Fibroblast of skin of right biceps (primary cell): ENCODE measurements at regions not wholly inside any gene's neighbourhood (a gene's known extent, or its start where the extent isn't known, plus 50 kb on each side); places are given as distances from the start of the nearest gene placed in this dataset.
"Not testable (repeated sequence)": the region's sequence is repeated elsewhere in the genome, so short reads cannot be mapped to it uniquely, and the experiment has no call there.

Experiments used
- DNase-seq: peaks from one replicate; pipeline ENCODE4 v3.0.0-alpha.2; 2013

DNA sequence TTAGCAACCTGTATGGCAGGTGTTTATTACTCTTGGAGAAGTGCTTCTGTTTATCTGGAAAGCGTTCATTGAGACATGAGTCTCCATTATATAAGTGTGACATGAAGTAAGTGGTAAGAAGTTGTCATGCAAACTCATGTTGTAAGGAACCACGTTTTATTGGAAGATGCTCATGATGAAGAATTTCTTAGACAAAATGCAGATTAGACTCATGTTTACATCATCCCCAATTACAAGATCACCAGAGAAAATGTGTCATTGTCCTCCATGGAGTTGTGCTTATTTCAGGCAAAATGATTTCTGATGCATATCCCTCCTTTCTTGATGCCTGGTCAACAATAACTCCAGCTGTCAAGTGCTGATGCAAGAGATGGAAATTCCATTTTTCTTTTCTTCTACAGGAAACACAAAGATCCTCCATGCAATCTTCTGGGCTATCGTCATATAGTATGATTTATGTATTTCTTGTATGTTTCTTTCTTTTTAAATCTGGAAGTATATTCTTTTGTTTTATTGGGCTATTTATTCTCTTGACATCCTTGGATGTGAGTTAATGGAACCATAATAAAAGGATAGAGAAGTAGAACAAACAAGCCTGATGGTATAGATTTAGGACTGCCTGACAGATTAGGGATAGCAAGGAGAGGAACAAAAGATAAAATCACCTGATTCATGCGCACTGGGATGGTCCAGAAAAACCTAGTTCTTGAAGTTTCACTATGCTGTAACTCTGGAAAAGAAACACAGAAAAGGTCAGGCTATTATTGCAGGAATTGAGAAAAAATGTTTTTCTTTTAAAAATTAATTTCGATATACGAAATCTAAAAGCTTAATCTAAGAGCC lies 50.7 kb upstream of the DIAPH3 start:
- DNase-seq, result peak; percentile 11

DNA sequence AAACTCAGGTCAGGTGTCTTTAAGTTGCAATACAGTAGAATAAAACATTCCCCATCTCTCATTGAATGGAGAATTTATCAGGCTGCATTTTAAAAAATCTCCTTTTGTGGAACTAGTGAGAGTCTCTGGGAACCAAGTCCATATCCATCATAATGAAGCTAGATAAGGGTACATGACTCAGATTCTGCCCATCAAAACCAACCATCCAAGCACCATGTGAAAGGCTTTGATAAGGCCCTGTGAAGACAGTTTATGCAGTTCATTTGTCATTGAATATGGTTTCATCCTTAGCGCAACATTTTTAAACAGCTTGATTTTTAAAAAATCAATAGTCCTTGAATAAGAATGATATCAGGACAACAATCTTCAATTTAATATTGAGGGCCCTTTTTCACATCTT lies 56.3 kb upstream of the DIAPH3 start:
- no peak for DNase-seq

DNA sequence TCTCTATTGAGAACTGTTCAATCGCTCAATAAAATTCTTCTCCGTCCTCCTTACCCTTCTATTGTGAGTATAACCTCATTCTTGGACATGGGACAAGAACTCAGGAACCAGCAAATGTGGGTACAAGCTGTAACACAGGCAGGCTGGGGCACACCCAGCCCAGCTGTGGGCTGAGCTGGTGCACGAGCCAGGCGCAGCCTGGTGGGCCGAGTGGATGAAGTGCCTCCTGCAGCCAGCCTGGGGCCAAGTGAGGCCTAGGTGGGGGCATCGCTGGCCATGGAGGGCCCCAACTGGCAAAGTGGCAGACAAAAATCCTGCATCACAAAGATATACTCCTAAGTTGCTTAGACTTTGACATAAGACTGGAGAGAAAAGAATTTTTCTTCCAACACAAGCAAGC lies 57.9 kb upstream of the DIAPH3 start:
- no peak for DNase-seq

DNA sequence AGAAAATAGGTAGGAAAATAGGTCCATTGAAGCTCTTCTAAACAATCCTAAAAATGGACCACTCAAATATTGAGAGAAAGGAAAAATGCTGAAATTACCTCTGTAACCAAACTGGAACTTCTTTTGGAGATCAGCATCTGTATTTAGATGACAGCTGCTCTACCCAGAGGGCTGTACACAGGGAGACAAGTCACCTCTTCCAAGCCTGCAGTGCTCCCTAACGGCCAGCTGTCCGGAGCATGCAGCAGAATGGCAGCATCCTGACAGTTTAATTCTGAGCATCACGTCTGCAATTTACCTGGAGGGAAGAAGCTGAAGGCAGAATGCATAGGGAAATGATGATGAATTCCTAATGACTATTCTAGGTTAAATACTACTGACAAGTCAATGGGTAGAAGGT lies 62.8 kb upstream of the DIAPH3 start:
- peak; percentile 26 for DNase-seq

DNA sequence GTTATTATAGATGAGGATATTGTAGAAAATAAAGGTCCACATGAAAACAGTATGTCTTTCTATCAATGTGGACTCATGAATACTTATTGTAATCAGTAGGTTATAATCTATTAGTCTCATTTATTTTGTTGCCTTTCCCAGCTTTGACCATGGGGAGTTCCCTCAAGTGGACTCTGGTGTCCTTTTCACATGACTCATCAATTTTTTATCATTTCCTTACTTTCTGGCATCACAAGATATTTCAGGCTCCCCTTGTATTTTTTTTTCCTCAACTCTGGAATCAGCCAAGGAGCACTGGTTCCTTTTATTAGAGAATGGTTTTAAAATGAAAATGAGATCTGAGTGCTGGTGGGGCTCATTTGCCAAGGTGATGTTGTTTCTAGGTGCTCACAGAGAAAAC lies 63.4 kb upstream of the DIAPH3 start:
- DNase-seq, result no peak

DNA sequence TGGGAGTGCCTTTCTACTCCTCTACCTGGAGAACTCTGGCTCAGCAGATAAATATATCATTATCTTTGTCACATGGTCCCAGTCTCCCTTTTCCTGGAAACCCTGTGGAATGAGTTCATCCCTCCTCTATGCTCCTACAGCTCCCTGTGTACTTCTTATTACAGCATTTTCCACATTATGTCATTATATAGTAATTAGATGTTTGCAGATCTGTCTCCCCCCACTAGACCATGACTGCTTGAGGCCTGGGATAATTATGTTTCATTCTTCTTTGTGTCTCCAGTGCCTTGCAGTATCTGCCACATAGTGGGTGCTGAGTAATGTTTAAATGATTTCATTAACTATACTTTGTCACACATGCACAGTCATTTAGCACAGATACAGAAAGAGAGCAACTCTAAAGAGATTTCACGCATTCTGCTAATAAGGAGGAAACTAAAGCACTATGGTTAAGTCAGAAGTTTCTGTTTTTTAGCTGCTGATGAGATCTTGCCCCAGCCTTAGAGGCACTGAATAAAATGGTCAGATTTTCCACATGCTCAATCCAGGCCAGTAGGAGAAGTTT lies 66.1 kb upstream of the DIAPH3 start:
- DNase-seq, result peak; percentile 63

DNA sequence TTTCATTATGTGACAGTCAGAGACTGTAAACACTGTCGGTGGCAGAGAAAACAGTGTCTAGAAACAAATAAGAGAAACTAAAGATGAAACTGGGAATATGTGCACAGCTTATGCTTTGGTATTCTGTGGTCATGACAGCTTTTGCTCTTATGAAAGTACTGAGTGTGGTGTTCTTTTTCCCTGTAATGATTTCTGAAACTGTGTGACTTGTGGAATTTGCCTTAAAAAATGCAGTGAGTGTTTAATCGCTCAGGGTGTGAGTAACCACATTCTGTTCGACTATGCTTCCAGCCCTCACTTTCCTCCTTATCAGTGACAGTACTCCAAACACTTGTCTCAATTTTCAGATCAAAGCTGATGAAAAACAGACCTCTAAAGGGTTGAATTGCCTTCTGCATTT lies 66.9 kb upstream of the DIAPH3 start:
- DNase-seq, result peak; percentile 56

DNA sequence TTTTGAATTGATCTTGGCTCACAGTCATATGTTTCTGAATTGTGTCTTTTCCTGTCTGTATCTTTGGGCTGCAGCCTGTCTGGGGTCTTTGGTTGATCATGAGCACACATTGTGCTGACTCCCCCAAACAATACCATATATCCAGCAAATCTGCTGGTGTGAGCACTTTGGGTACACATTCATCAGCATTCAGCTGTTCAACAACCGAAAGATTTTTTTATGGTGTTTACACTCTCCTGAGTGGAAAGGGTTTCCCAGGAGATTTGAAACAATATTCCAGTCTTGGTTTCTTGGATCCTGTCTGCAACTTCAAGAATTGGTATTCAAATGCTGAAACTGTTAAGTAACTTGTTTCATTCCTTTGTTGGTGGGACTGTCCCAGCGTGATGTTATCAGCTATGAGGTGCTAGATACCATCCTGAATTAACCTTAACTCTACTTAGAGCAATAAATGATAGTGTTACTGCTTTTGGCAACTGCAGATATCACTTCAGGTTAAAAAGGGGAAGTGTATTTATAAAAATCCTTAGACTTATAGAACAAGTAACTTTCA lies 78.4 kb upstream of the DIAPH3 start:
- no peak for DNase-seq

DNA sequence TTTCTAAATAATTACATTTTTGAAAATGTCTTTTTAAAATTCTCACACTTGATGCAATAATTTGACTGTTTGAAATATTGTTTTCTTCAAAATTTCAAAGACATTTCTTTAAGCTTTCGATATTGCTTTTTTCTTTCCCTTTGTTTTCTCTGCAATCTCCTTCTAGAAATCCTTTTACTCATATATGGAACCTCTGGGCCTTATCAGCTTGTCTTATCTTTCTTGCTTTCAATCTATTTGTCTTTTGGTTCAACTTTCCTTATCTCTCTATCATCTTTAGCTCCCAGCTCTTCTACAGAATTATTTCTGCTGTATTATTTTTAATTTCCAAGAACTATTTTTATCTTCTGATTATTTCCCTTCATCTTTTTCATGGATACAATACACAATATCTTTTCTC lies 80.7 kb upstream of the DIAPH3 start:
- DNase-seq, result no peak

DNA sequence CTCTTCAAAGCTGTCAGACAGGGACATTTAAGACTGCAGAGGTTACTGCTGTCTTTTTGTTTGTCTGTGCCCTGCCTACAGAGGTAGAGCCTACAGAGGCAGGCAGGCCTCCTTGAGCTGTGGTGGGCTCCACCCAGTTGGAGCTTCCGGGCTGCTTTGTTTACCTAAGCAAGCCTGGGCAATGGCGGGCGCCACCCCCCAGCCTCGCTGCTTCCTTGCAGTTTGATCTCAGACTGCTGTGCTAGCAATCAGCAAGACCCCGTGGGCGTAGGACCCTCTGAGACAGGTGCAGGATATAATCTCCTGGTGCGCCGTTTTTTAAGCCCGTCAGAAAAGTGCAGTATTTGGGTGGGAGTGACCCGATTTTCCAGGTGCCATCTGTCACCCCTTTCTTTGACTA lies 87.7 kb upstream of the DIAPH3 start:
- DNase-seq, result not testable (repeated sequence)

DNA sequence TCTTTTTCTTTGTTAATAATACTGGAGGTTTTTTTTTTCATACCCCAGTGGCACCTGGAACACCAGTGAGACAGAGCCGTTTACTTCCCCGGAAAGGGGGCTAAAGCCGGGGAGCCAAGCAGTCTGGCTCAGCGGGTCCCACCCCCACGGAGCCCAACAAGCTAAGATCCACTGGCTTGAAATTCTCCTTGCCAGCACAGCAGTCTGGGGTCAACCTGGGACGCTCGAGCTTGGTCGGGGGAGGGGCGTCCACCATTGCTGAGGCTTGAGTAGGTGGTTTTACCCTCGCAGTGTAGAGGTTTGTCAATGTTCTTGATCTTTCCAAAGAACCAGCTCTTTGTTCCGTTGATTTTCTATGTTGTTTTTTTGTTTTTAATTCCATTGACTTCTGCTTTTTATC lies 94.6 kb upstream of the DIAPH3 start:
- no peak for DNase-seq

DNA sequence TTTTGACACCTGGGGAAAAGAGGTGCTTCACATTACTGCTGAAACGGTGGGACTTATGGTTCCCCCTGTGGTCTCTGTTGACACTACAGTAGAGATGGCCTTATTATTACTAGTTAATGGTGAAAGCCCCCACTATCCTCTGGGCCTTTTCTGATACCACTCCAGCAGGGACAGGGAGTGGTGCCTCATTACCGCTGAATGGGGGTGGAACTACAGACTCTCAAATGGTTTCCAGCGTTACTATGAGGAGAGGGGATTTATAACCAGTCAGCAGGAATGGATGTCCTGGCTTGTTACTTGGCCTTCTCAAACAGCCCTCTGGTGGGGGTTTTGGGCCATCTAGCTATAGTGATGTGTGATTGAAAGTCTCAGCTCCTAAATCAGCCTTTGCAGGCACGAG lies 96.7 kb upstream of the DIAPH3 start:
- no peak for DNase-seq

DNA sequence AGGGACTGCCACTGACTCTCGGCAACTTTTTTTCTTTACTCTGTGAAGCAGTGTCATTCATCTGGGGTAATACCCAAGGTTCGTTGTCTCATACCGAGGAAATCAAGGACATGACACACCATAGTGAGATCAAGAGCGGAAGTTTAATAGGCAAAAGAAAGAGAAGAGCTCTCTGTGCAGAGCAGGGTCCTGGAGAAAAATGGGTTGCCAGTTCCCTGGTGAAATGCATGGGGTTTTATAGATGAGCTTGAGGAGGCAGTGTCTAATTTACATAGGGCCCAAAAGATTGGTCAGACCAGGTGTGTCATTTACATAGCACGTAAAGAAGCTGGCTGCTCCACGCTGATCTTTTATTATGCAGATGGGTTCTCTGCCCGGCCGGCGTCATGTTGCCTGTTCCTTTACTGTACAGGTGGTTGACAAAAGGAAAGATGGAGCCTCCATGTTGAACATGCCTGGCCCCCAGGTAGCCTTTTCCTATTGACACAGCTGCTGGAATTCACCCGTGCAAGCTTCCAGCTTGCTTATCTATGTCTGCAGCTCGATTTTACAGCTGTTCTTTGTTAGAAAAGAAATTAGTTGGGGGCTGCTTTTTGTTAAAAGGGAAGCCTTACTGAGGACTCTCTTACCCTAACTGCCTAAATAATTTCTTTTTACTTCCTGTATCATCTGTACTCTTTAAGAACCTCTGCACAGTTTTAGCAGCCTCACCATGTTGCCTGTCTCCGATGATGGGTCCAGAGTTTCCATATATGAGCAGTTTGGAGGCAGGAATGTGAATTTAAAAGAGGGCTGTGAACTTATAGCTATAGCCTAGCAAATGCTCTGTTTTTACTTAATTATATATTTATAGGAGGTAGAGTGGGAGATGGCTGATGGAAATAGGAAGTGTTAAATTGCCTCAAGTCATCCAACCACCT lies 98.0 kb upstream of the DIAPH3 start:
- DNase-seq, result no peak

DNA sequence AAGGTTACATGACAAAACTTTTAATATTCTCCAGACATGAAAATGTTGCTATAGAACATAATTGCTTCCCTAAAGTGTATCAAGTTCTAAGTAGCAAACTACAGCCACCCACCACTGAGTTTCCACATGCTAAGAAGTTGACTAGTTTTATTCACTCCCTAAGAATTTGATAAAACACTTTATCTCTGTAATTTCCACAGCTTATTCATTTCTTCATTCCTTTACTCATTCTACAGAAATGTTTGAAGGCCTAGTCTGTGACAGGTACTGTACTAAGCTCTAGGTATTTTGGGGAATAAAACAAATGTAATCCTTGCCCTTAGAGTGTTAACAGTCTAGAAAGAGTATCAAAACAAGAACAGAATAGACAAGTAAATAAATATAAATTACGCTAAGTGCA lies 101.8 kb upstream of the DIAPH3 start:
- no peak for DNase-seq

DNA sequence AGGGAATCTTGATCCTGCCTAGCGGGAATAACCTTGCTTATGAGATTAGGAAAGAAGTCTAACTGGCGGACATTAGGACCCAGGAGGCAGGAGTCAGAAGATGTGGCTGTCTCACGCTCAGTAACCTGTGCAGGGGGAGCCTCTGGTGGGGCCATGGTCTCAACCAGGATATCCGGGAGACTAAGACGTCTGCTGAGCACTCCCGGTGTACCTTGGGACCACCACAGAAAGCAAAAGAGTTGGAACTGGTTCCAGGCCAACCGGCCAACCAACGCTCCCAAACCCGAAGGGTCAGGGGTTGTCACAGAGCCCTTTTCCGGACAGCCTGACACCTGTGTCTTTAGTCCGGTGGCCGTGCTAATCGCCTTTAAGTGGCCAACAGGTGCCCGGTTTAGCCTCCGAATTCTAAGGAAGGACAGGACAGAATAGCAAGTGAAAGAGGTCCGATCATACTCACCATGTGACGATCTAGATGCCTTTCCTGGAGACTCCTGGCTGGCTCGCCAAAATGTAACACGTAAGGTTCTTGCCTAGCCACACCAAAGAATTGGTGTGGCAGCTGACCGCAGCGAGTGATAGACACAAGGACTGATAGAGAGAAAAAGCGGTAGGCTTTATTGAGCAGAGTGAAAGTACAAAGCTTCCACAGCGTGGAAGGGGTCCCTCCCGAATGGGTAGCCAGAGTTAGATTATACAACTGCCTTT lies 103.9 kb upstream of the DIAPH3 start:
- DNase-seq, result no peak

DNA sequence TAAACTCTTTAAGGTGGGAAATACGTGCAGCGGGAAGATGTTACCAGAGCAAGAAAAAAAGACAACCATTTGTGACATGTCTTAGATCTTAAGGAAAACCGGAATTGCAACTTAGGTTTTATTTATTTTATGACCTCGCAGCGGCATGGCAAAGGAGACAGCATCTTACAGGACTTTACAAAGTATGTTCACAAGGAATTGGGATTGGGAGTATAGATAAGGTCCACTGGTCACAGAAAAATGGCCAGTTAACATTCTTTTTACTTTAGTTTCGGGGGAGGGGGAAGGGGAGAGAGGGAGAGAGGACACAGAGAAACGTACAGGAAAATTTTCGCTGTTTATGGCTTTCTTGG lies 104.5 kb upstream of the DIAPH3 start:
- no peak for DNase-seq

DNA sequence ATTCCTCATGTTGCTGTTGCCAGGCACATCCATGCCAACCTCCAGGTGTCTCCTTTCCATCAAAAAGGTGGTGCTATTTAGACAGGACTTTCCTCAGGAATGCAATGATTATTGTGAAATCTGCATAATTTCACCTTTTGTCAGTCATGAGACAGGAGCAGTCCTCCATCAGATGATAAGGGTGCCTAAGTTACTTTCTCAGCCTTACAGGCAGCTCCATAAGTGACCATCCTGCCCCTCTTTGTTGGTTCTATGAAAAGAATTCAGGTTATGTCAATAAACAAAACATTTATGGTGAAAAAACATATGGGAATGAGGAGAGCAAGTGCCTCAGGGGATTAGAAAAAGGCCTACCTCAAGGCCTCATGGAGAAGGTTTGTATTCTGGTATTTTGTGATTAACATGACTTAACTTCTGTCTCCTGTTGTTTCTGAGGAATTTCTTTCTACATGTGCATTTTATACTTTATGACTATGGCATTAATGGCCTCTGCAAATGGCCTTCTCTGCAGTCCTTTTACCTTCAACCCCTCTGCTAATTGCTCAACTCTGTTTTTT lies 110.3 kb upstream of the DIAPH3 start:
- no peak for DNase-seq

DNA sequence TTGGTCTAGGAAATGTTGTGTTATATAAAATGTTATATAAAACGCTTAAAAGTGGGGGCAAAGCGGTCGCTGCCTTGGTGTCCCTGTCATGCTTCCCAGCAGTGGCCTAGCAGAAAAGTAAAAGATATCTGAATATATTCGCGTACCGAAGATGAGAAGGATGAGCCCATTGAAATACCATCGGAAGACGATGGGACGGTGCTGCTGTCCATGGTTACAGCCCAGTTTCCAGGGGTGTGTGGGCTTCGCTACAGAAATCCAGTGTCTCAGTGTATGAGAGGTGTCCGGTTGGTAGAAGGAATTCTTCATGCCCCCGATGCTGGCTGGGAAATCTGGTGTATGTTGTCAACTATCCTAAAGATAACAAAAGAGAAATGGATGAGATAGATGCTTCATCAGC lies 110.9 kb upstream of the DIAPH3 start:
- DNase-seq, result no peak

DNA sequence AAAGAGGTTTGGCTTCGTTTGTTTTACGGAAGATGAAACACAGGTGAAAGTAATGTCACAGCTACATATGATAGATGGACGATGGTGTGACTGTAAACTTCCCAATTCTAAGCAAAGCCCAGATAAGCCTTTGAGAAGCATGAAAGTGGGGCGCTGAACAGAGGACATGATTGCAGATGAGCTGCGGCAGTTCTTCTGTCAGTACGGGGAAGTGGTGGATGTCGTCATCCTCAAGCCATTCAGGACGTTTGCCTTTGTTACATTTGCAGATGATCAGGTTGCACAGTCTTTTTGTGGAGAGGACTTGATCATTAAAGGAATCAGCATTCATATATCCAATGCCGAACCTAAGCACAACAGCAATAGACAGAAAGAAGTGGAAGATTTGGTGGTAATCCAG lies 111.5 kb upstream of the DIAPH3 start:
- no peak for DNase-seq

DNA sequence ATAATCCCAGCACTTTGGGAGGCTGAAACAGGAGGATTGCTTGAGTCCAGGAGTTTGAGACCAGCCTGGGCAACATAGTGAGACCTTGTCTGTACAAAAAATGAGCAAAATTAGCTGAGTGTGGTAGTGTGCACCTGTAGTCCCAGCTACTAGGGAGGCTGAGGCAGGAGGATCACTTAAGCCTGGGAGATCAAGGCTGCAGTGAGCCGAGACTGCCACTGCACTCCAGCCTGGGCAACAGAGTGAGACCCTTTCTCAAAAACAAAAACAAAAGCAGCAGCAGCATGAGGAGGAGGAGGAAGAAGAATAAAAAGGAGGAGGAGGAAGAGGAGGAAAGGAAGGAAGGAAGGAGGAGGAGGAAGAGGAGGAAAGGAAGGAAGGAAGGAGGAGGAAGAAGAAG lies 116.5 kb upstream of the TDRD3 start:
- not testable (repeated sequence) for DNase-seq

DNA sequence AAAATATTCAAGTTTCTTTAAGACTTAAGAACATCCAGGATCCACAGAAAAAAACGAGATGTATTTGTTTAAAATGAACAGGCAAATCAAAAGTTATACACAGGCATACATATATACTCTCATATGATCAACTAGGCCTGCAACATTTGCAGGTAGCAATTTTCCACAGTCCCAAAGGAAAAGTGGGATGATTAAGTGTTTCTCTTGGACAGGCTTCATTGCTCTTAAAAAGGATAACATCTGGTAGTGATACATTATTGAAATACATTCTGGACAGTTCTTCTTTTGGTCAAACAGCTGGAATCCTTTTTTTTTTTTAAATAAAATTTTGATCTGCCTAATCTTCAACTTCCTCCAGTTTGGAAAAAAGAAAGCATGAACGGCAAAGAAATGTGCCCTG lies 114.8 kb upstream of the TDRD3 start:
- DNase-seq, result no peak

DNA sequence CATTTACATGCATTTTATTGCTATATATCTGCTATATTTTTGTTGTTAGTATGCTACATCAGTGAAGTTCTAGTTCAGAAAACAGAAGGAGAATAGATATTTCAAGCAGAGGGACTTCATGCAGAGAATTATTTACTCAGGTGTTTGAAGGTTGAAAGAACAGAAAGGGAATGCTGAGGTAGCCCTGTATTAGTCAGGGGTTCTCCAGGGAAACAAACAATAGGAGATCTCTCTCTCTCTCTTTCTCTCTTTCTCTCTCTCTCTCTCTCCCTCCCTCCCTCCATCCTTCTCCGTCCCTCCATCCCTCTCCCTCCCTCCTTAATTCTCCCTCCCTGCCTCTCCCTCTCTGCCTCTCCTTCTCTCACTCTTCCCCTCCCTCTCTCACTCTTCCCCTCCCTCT lies 114.3 kb upstream of the TDRD3 start:
- DNase-seq, result no peak

DNA sequence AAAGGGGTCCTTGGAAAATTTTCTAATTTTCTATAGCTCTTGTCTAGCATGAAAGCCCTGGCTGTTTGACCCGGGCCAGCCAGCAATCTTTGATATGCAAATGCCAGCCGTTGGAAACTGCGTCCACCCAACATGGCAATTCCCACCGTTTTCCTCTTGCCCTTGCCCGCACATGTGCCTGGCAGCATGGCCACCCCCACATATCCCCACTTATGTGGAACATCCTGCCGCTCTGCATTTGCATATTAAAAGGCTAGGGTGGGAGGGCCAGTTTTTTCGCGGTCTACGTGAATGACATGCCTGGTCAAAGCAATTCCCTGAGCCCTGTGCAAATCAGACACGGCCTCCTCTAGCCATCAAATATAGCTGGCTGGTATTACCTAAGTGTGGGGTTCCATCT lies 110.3 kb upstream of the TDRD3 start:
- DNase-seq, result no peak
